ENCODE measurements at regions not wholly inside any gene's neighbourhood (a gene's known extent, or its start where the extent isn't known, plus 50 kb on each side); places are given as distances from the start of the nearest gene placed in this dataset.

GRCh38 chr18:6558446-6559156 is 143.9 kb upstream of the L3MBTL4 start:
- Histone ChIP-seq H3K9me3 (ENCODE audit: control insufficient read depth, low read depth, low read length) (no peaks in the 10 kb centered on the region), H2AFZ (ENCODE audit: control insufficient read depth, low read length) (no peak overlapping the region), H3K9ac (ENCODE audit: control insufficient read depth, extremely low read depth, insufficient read depth, low read length) (no peak overlapping the region), H3K36me3 (ENCODE audit: control insufficient read depth in 2 of 2, extremely low read depth in 1 of 2, insufficient read depth in 2 of 2, low read length in 2 of 2) (no peaks in the 10 kb centered on the region), H3K27ac (ENCODE audit: control insufficient read depth, insufficient read depth, low read length) (no peak overlapping the region), H3K9me1 (ENCODE audit: control insufficient read depth, extremely low read depth, insufficient read depth, low read length) (no peaks in the 10 kb centered on the region), H4K20me1 (ENCODE audit: control insufficient read depth, extremely low read depth, insufficient read depth, low read length) (no peaks in the 10 kb centered on the region), H3K4me3 (ENCODE audit: control insufficient read depth in 2 of 3, extremely low read depth in 1 of 3, insufficient read depth in 2 of 3, low read depth in 1 of 3, low read length in 3 of 3) (no peak overlapping the region), H3K79me2 (ENCODE audit: control insufficient read depth, insufficient read depth, low read length) (no peaks in the 10 kb centered on the region), H3K4me2 (ENCODE audit: control insufficient read depth, extremely low read depth, insufficient read depth, low read depth, low read length) (no peak overlapping the region), H3K4me1 (ENCODE audit: control insufficient read depth, extremely low read depth, insufficient read depth, low read length) (no peaks in the 10 kb centered on the region), H3K27me3 (ENCODE audit: control insufficient read depth, extremely low read depth, insufficient read depth, low read length) (no peaks in the 10 kb centered on the region)
- dilution Hi-C loops (cut with MboI; ENCODE audit: extremely low pct_ligation_motif_present, low sequenced_read_pairs) = no loop called here
- no peak for FAIRE-seq
- no peak for TF ChIP-seq EZH2 (IDR thresholded peaks at IDR 0.05; ENCODE audit: low read length)
- TF ChIP-seq, protein P1, sequence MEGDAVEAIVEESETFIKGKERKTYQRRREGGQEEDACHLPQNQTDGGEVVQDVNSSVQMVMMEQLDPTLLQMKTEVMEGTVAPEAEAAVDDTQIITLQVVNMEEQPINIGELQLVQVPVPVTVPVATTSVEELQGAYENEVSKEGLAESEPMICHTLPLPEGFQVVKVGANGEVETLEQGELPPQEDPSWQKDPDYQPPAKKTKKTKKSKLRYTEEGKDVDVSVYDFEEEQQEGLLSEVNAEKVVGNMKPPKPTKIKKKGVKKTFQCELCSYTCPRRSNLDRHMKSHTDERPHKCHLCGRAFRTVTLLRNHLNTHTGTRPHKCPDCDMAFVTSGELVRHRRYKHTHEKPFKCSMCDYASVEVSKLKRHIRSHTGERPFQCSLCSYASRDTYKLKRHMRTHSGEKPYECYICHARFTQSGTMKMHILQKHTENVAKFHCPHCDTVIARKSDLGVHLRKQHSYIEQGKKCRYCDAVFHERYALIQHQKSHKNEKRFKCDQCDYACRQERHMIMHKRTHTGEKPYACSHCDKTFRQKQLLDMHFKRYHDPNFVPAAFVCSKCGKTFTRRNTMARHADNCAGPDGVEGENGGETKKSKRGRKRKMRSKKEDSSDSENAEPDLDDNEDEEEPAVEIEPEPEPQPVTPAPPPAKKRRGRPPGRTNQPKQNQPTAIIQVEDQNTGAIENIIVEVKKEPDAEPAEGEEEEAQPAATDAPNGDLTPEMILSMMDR (optimal IDR thresholded peaks at IDR 0.05 in 1 of 3, IDR thresholded peaks at IDR 0.05 in 1 of 3, conservative IDR thresholded peaks at IDR 0.05 in 1 of 3; ENCODE audit: extremely low read depth in 1 of 3, insufficient read depth in 2 of 3, low read length in 3 of 3) = no peak
- DNase-seq (ENCODE audit: low read depth, low spot score) = no peak

- no peaks in the 10 kb centered on the region for H3K27me3 ChIP-seq (ENCODE audit: control insufficient read depth, extremely low read depth, insufficient read depth, low read length)
- no peaks in the 10 kb centered on the region for H3K9me3 ChIP-seq (ENCODE audit: control insufficient read depth, low read depth, low read length)
- no peak overlapping the region for H3K4me2 ChIP-seq (ENCODE audit: control insufficient read depth, extremely low read depth, insufficient read depth, low read depth, low read length)
- no peak overlapping the region for H2AFZ ChIP-seq (ENCODE audit: control insufficient read depth, low read length)
- H3K79me2 ChIP-seq (ENCODE audit: control insufficient read depth, insufficient read depth, low read length) = no peaks in the 10 kb centered on the region
- H3K4me3 ChIP-seq (ENCODE audit: control insufficient read depth in 2 of 3, extremely low read depth in 1 of 3, insufficient read depth in 2 of 3, low read depth in 1 of 3, low read length in 3 of 3) = no peak overlapping the region
- FAIRE-seq = no peak
- DNase-seq (ENCODE audit: low read depth, low spot score) = no peak
- dilution Hi-C loops (cut with MboI; ENCODE audit: extremely low pct_ligation_motif_present, low sequenced_read_pairs) = no loop called here
- no peaks in the 10 kb centered on the region for H3K36me3 ChIP-seq (ENCODE audit: control insufficient read depth in 2 of 2, extremely low read depth in 1 of 2, insufficient read depth in 2 of 2, low read length in 2 of 2)
- no peaks in the 10 kb centered on the region for H3K9me1 ChIP-seq (ENCODE audit: control insufficient read depth, extremely low read depth, insufficient read depth, low read length)
- TF ChIP-seq, protein P1 (optimal IDR thresholded peaks at IDR 0.05 in 1 of 3, IDR thresholded peaks at IDR 0.05 in 1 of 3, conservative IDR thresholded peaks at IDR 0.05 in 1 of 3; ENCODE audit: extremely low read depth in 1 of 3, insufficient read depth in 2 of 3, low read length in 3 of 3) = no peak
- no peak for TF ChIP-seq EZH2 (IDR thresholded peaks at IDR 0.05; ENCODE audit: low read length)
- no peak overlapping the region for H3K27ac ChIP-seq (ENCODE audit: control insufficient read depth, insufficient read depth, low read length)
- no peaks in the 10 kb centered on the region for H3K4me1 ChIP-seq (ENCODE audit: control insufficient read depth, extremely low read depth, insufficient read depth, low read length)
- H4K20me1 ChIP-seq (ENCODE audit: control insufficient read depth, extremely low read depth, insufficient read depth, low read length) = no peaks in the 10 kb centered on the region
- H3K9ac ChIP-seq (ENCODE audit: control insufficient read depth, extremely low read depth, insufficient read depth, low read length) = no peak overlapping the region
These were observed 144.6 kb upstream of the L3MBTL4 start for GRCh38 chr18:6559296-6559695.
